ENCODE measurements at regions not wholly inside any gene's neighbourhood (a gene's known extent, or its start where the extent isn't known, plus 50 kb on each side); places are given as distances from the start of the nearest gene placed in this dataset.

DNA sequence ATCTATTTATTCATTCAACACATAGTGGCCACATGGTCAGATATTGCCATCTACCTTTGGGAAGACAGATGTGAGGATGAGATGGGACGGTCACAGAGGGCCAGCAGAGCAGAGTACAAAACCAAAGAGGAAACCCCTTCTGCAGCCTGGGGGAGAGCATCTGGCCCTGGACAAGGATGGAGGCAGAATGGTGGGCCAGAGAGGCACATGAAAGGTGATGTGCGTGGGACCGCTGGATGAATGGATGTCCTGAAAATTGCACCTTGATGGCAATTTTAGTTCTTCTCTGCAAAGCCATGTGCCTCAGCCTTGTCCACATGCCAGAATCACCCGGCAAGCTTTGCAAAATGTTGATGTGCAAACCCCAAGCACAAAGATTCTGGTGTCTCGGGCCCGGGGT lies 77.4 kb upstream of the CD93 start (continued):
- TF ChIP-seq, protein P1, sequence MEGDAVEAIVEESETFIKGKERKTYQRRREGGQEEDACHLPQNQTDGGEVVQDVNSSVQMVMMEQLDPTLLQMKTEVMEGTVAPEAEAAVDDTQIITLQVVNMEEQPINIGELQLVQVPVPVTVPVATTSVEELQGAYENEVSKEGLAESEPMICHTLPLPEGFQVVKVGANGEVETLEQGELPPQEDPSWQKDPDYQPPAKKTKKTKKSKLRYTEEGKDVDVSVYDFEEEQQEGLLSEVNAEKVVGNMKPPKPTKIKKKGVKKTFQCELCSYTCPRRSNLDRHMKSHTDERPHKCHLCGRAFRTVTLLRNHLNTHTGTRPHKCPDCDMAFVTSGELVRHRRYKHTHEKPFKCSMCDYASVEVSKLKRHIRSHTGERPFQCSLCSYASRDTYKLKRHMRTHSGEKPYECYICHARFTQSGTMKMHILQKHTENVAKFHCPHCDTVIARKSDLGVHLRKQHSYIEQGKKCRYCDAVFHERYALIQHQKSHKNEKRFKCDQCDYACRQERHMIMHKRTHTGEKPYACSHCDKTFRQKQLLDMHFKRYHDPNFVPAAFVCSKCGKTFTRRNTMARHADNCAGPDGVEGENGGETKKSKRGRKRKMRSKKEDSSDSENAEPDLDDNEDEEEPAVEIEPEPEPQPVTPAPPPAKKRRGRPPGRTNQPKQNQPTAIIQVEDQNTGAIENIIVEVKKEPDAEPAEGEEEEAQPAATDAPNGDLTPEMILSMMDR (conservative IDR thresholded peaks at IDR 0.05; ENCODE audit: low read depth in 2 of 2): no peak
- TF ChIP-seq, protein P2, sequence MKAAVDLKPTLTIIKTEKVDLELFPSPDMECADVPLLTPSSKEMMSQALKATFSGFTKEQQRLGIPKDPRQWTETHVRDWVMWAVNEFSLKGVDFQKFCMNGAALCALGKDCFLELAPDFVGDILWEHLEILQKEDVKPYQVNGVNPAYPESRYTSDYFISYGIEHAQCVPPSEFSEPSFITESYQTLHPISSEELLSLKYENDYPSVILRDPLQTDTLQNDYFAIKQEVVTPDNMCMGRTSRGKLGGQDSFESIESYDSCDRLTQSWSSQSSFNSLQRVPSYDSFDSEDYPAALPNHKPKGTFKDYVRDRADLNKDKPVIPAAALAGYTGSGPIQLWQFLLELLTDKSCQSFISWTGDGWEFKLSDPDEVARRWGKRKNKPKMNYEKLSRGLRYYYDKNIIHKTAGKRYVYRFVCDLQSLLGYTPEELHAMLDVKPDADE (IDR thresholded peaks at IDR 0.05): no peak
- no peak for TF ChIP-seq STAT1 (IDR thresholded peaks at IDR 0.05; ENCODE audit: unreplicated experiment)
- TF ChIP-seq JUNB (IDR thresholded peaks at IDR 0.05; ENCODE audit: unreplicated experiment): no peak
- no peak for TF ChIP-seq CREB1 (CRISPR knock-in tag; IDR thresholded peaks at IDR 0.05; ENCODE audit: low read depth)
- TF ChIP-seq ZNF114 (CRISPR knock-in tag; IDR thresholded peaks at IDR 0.05): no peak

DNA sequence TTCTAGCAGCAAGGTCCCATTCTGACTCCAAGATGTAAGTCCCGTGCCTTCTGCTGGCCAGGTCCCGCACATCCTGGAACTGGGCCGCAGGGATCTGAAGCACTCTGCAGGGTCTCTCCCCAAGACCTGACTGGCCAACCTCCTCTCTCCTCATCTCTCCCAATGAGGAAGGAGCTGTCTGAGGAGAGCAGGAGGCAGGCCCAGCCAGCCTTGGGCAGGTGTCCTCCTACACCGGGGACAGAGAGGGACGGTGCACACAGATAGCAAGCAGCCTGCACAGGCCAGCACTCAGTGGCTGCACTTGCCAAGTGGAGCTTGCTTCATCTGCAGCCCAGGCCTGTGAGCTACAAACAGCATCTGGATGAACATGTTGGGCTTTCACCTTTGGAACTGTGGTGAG lies 76.8 kb upstream of the CD93 start:
- H3K4me3 ChIP-seq: no peak overlapping the region
- no peak overlapping the region for H3K4me2 ChIP-seq
- no peak for DNase-seq (ENCODE audit: low spot score)
- H3K36me3 ChIP-seq (ENCODE audit: insufficient read depth): no peaks in the 10 kb centered on the region
- H3K9me3 Mint-ChIP-seq: no peaks in the 10 kb centered on the region
- no peak overlapping the region for H3K4me3 Mint-ChIP-seq
- no peaks in the 10 kb centered on the region for H3F3A ChIP-seq (replicated peaks; ENCODE audit: low read depth)
- H3K27me3 ChIP-seq (ENCODE audit: insufficient read depth): no peaks in the 10 kb centered on the region
- H3K27ac ChIP-seq (ENCODE audit: low read depth): no peak overlapping the region
- H2AFZ ChIP-seq: no peak overlapping the region; the same call in 1 of the 2 replicates
- H4K20me1 ChIP-seq (replicated peaks; ENCODE audit: insufficient read depth): no peaks in the 10 kb centered on the region
- ATAC-seq: no peak
- H3K4me1 Mint-ChIP-seq: peaks cover 22% of the 10 kb centered on the region
- H3K27ac Mint-ChIP-seq: no peak overlapping the region
- H3K36me3 Mint-ChIP-seq (ENCODE audit: low read depth): no peaks in the 10 kb centered on the region
- H3K9me2 ChIP-seq (ENCODE audit: insufficient read depth): no peaks in the 10 kb centered on the region
- H3K4me1 ChIP-seq (ENCODE audit: insufficient read depth): peaks cover 12% of the 10 kb centered on the region
- no peaks in the 10 kb centered on the region for H3K79me2 ChIP-seq (replicated peaks; ENCODE audit: insufficient read depth)
- peaks cover 8% of the 10 kb centered on the region for H3K27me3 Mint-ChIP-seq (ENCODE audit: insufficient read depth, low read depth, poor library complexity)
- no peak for TF ChIP-seq NANOG (IDR thresholded peaks at IDR 0.05; ENCODE audit: borderline replicate concordance)
- TF ChIP-seq, protein P1 (conservative IDR thresholded peaks at IDR 0.05; ENCODE audit: low read depth in 2 of 2): no peak
- TF ChIP-seq, protein P2 (IDR thresholded peaks at IDR 0.05): no peak
- no peak for TF ChIP-seq STAT1 (IDR thresholded peaks at IDR 0.05; ENCODE audit: unreplicated experiment)
- TF ChIP-seq ZNF114 (CRISPR knock-in tag; IDR thresholded peaks at IDR 0.05): no peak
- TF ChIP-seq, protein P3, sequence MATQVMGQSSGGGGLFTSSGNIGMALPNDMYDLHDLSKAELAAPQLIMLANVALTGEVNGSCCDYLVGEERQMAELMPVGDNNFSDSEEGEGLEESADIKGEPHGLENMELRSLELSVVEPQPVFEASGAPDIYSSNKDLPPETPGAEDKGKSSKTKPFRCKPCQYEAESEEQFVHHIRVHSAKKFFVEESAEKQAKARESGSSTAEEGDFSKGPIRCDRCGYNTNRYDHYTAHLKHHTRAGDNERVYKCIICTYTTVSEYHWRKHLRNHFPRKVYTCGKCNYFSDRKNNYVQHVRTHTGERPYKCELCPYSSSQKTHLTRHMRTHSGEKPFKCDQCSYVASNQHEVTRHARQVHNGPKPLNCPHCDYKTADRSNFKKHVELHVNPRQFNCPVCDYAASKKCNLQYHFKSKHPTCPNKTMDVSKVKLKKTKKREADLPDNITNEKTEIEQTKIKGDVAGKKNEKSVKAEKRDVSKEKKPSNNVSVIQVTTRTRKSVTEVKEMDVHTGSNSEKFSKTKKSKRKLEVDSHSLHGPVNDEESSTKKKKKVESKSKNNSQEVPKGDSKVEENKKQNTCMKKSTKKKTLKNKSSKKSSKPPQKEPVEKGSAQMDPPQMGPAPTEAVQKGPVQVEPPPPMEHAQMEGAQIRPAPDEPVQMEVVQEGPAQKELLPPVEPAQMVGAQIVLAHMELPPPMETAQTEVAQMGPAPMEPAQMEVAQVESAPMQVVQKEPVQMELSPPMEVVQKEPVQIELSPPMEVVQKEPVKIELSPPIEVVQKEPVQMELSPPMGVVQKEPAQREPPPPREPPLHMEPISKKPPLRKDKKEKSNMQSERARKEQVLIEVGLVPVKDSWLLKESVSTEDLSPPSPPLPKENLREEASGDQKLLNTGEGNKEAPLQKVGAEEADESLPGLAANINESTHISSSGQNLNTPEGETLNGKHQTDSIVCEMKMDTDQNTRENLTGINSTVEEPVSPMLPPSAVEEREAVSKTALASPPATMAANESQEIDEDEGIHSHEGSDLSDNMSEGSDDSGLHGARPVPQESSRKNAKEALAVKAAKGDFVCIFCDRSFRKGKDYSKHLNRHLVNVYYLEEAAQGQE (IDR thresholded peaks at IDR 0.05; ENCODE audit: unreplicated experiment): no peak
